HepG2 (cell line): ENCODE measurements at regions not wholly inside any gene's neighbourhood (a gene's known extent, or its start where the extent isn't known, plus 50 kb on each side); places are given as distances from the start of the nearest gene placed in this dataset.

Source experiments
- CREM ChIP-seq, 2 experiments: sonication (generic) in 1 of 2; formaldehyde crosslinking in 1 of 2; IDR thresholded peaks; 2 replicates each; pipeline versions ENCODE4 v1.4.0 to v1.6.1; 2016 to 2020; ENCODE audit warnings: antibody characterized with exemption in 1 of 2, mild to moderate bottlenecking in 1 of 2, missing genetic modification reagents in 1 of 2
- HNRNPUL1 ChIP-seq: fragments of 200-400 bp; formaldehyde crosslinking; IDR thresholded peaks from 2 replicates; pipeline ENCODE4 v1.6.1; 2017; ENCODE audit warnings: low read depth, mild to moderate bottlenecking, low read length, moderate library complexity
- KDM4B ChIP-seq: sonication (generic); formaldehyde crosslinking; IDR thresholded peaks from 2 replicates; pipeline ENCODE4 v1.4.0; 2020; ENCODE audit warnings: missing genetic modification reagents
- POGZ ChIP-seq: sonication (generic); formaldehyde crosslinking; IDR thresholded peaks from 2 replicates; pipeline ENCODE4 v1.4.0; 2020; ENCODE audit warnings: mild to moderate bottlenecking, missing genetic modification reagents
- RBFOX2 ChIP-seq: fragments of 200-400 bp; formaldehyde crosslinking; IDR thresholded peaks from 2 replicates; pipeline ENCODE4 v1.6.1; 2017; ENCODE audit warnings: low read depth, mild to moderate bottlenecking, low read length
- SALL2 ChIP-seq: sonication (generic); formaldehyde crosslinking; IDR thresholded peaks from 2 replicates; pipeline ENCODE4 v1.8.1; 2023; ENCODE audit warnings: mild to moderate bottlenecking, missing genetic modification reagents, inconsistent platforms
- THAP11 ChIP-seq: IDR thresholded peaks from 2 replicates; pipeline ENCODE4 v1.6.1; 2016; ENCODE audit warnings: missing biosample characterization, missing genetic modification reagents
- TOE1 ChIP-seq: sonication (generic); formaldehyde crosslinking; IDR thresholded peaks from 2 replicates; pipeline ENCODE4 v1.4.0; 2020; ENCODE audit warnings: mild to moderate bottlenecking, missing genetic modification reagents
- TP53 ChIP-seq: sonication (generic); formaldehyde crosslinking; conservative IDR thresholded peaks from 2 replicates; pipeline ENCODE4 v1.4.0; 2020; ENCODE audit warnings: missing genetic modification reagents
- ZNF292 ChIP-seq: sonication (generic); formaldehyde crosslinking; IDR thresholded peaks from 2 replicates; pipeline ENCODE4 v1.8.1; 2022; ENCODE audit warnings: mild to moderate bottlenecking, low read depth, missing genetic modification reagents, borderline replicate concordance
- ZNF296 ChIP-seq: sonication (generic); formaldehyde crosslinking; conservative IDR thresholded peaks from 2 replicates; pipeline ENCODE4 v1.5.0; 2020; ENCODE audit warnings: mild to moderate bottlenecking, missing genetic modification reagents
- ZNF550 ChIP-seq: sonication (generic); formaldehyde crosslinking; IDR thresholded peaks from 2 replicates; pipeline ENCODE4 v1.4.0; 2020; ENCODE audit warnings: mild to moderate bottlenecking, missing genetic modification reagents, borderline replicate concordance
- TF ChIP-seq, protein P1 (sequence below): sonication (generic); formaldehyde crosslinking; IDR thresholded peaks from 2 replicates; pipeline ENCODE4 v1.4.0; 2020; ENCODE audit warnings: missing genetic modification reagents
- TF ChIP-seq, protein P2 (sequence below): sonication (generic); formaldehyde crosslinking; IDR thresholded peaks from 2 replicates; pipeline ENCODE4 v1.5.1; 2020; ENCODE audit warnings: mild to moderate bottlenecking, missing genetic modification reagents, moderate library complexity
- TF ChIP-seq, protein P3 (sequence below): sonication (generic); formaldehyde crosslinking; IDR thresholded peaks from 2 replicates; pipeline ENCODE4 v1.4.0; 2020; ENCODE audit warnings: missing genetic modification reagents
- TF ChIP-seq, protein P4 (sequence below): sonication (generic); formaldehyde crosslinking; IDR thresholded peaks from 2 replicates; pipeline ENCODE4 v1.8.0; 2022; ENCODE audit warnings: missing genetic modification reagents, mild to moderate bottlenecking, inconsistent platforms, borderline replicate concordance
- TF ChIP-seq, protein P5 (sequence below): sonication (generic); formaldehyde crosslinking; IDR thresholded peaks from 2 replicates; pipeline ENCODE4 v1.4.0; 2020; ENCODE audit warnings: missing genetic modification reagents
- TF ChIP-seq, protein P6 (sequence below): sonication (generic); formaldehyde crosslinking; IDR thresholded peaks from 2 replicates; pipeline ENCODE4 v1.5.0; 2020; ENCODE audit warnings: mild to moderate bottlenecking, missing genetic modification reagents

DNA sequence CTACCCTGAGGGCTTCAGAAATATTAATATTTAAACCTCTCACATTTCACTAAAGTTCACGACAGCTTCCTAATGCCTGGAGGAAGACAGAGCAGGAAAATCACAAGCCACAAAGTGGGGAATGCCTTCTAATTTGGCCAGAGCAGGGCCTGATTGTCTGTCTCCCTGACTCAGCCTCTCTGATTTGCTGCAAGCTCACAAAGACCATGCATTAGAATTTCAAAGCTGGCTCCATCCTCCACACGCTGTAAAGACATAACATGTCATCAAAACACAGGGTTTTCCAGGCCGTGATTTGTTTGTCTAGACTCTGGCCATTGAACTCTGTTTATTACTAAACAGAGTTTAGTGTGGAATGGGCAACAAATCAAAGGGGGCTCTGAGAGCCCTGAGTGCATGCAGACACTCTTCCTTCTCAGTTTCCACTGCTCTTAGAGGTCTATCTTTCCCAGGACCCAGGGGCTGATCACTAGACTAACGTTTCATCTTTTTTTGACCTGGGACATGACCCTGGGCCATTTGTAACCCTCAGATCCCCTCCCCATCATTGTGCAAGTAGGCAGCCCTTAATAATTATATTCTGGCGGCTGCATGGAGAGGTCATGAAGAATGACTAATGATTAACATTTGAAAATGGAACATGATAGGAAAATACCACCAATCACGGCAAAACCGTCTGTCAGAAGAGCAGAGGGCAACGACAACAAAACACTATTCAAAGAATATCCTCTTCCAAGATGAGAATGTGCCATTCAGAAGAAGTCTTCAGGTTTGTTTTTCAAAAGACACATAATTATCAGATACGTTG, 140.2 kb downstream of the ENC1 start (continued):
- TF ChIP-seq TP53: no peak
- TF ChIP-seq KDM4B (CRISPR knock-in tag): no peak
- no peak for TF ChIP-seq ZNF550 (CRISPR knock-in tag)
- TF ChIP-seq, protein P1, sequence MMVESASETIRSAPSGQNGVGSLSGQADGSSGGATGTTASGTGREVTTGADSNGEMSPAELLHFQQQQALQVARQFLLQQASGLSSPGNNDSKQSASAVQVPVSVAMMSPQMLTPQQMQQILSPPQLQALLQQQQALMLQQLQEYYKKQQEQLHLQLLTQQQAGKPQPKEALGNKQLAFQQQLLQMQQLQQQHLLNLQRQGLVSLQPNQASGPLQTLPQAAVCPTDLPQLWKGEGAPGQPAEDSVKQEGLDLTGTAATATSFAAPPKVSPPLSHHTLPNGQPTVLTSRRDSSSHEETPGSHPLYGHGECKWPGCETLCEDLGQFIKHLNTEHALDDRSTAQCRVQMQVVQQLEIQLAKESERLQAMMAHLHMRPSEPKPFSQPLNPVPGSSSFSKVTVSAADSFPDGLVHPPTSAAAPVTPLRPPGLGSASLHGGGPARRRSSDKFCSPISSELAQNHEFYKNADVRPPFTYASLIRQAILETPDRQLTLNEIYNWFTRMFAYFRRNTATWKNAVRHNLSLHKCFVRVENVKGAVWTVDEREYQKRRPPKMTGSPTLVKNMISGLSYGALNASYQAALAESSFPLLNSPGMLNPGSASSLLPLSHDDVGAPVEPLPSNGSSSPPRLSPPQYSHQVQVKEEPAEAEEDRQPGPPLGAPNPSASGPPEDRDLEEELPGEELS (CRISPR knock-in tag): peak; percentile 95
- 0 out of 2 replicates have a peak, but pooled peaks have one; percentile 20 for TF ChIP-seq SALL2
- TF ChIP-seq POGZ (CRISPR knock-in tag): peak; percentile 74
- TF ChIP-seq ZNF296 (CRISPR knock-in tag): no peak
- peak; percentile 65 for TF ChIP-seq RBFOX2
- peak; percentile 91 for TF ChIP-seq CREM (IDR thresholded peaks at IDR 0.05)
- TF ChIP-seq CREM (CRISPR knock-in tag; IDR thresholded peaks at IDR 0.05): no peak
- peak; percentile 25; the same call in 1 of the 2 replicates for TF ChIP-seq THAP11 (CRISPR knock-in tag)
- TF ChIP-seq HNRNPUL1: peak; percentile 92; the same call in 1 of the 2 replicates
- TF ChIP-seq, protein P2, sequence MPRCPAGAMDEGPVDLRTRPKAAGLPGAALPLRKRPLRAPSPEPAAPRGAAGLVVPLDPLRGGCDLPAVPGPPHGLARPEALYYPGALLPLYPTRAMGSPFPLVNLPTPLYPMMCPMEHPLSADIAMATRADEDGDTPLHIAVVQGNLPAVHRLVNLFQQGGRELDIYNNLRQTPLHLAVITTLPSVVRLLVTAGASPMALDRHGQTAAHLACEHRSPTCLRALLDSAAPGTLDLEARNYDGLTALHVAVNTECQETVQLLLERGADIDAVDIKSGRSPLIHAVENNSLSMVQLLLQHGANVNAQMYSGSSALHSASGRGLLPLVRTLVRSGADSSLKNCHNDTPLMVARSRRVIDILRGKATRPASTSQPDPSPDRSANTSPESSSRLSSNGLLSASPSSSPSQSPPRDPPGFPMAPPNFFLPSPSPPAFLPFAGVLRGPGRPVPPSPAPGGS (CRISPR knock-in tag): 0 out of 2 replicates have a peak, but pooled peaks have one; percentile 25
- TF ChIP-seq, protein P3, sequence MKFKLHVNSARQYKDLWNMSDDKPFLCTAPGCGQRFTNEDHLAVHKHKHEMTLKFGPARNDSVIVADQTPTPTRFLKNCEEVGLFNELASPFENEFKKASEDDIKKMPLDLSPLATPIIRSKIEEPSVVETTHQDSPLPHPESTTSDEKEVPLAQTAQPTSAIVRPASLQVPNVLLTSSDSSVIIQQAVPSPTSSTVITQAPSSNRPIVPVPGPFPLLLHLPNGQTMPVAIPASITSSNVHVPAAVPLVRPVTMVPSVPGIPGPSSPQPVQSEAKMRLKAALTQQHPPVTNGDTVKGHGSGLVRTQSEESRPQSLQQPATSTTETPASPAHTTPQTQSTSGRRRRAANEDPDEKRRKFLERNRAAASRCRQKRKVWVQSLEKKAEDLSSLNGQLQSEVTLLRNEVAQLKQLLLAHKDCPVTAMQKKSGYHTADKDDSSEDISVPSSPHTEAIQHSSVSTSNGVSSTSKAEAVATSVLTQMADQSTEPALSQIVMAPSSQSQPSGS (CRISPR knock-in tag): 0 out of 2 replicates have a peak, but pooled peaks have one; percentile 33
- TF ChIP-seq, protein P4, sequence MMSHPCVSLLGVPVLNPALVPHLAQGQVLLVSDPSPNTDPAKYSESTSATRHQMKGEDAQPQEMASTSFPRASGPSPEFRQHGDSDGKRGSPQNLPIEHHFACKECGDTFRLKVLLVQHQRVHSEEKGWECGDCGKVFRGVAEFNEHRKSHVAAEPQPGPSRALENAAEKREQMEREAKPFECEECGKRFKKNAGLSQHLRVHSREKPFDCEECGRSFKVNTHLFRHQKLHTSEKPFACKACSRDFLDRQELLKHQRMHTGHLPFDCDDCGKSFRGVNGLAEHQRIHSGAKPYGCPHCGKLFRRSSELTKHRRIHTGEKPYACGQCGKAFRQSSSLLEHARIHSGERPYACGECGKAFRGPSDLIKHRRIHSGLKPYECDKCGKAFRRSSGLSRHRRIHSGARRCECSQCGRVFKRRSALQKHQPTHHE (CRISPR knock-in tag): no peak
- no peak for TF ChIP-seq TOE1 (CRISPR knock-in tag)
- TF ChIP-seq ZNF292 (CRISPR knock-in tag): peak; percentile 76; the same call in 1 of the 2 replicates
- TF ChIP-seq, protein P5, sequence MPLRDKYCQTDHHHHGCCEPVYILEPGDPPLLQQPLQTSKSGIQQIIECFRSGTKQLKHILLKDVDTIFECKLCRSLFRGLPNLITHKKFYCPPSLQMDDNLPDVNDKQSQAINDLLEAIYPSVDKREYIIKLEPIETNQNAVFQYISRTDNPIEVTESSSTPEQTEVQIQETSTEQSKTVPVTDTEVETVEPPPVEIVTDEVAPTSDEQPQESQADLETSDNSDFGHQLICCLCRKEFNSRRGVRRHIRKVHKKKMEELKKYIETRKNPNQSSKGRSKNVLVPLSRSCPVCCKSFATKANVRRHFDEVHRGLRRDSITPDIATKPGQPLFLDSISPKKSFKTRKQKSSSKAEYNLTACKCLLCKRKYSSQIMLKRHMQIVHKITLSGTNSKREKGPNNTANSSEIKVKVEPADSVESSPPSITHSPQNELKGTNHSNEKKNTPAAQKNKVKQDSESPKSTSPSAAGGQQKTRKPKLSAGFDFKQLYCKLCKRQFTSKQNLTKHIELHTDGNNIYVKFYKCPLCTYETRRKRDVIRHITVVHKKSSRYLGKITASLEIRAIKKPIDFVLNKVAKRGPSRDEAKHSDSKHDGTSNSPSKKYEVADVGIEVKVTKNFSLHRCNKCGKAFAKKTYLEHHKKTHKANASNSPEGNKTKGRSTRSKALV (CRISPR knock-in tag): no peak
- TF ChIP-seq, protein P6, sequence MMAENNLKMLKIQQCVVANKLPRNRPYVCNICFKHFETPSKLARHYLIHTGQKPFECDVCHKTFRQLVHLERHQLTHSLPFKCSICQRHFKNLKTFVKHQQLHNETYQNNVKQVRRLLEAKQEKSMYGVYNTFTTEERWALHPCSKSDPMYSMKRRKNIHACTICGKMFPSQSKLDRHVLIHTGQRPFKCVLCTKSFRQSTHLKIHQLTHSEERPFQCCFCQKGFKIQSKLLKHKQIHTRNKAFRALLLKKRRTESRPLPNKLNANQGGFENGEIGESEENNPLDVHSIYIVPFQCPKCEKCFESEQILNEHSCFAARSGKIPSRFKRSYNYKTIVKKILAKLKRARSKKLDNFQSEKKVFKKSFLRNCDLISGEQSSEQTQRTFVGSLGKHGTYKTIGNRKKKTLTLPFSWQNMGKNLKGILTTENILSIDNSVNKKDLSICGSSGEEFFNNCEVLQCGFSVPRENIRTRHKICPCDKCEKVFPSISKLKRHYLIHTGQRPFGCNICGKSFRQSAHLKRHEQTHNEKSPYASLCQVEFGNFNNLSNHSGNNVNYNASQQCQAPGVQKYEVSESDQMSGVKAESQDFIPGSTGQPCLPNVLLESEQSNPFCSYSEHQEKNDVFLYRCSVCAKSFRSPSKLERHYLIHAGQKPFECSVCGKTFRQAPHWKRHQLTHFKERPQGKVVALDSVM (CRISPR knock-in tag): 0 out of 2 replicates have a peak, but pooled peaks have one; percentile 15
